HG03442 (cell line): ENCODE measurements at regions not wholly inside any gene's neighbourhood (a gene's known extent, or its start where the extent isn't known, plus 50 kb on each side); places are given as distances from the start of the nearest gene placed in this dataset.

Source experiments
- ATAC-seq: cut with Tn5 transposase; IDR thresholded peaks from one replicate; pipeline ENCODE4 v1.9.1; 2021; ENCODE audit warnings: mild to moderate bottlenecking, moderate library complexity; ENCODE audit not compliant: unreplicated experiment

DNA sequence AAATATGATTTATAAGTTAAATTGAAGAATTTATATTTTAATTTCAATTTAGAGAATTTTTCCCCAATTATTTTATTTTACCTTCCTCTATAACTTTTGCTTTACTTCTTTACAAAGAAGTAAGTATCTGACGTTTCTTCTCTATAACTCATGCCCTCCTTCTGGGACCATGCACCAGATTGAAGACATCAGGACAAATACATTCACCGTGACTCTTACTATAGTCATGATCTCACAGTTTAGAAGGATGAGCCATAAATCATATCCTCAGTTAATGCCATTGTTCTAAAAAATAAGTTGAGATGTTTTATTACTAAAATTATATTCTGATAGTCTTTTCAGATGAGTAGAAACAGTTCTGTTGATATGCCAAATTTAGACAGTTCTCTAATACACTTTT, 279.3 kb downstream of the TMX3 start:
- no peak for ATAC-seq

GRCh38 chr18:68431922-68432198, 283.0 kb downstream of the TMX3 start:
- no peak for ATAC-seq

DNA sequence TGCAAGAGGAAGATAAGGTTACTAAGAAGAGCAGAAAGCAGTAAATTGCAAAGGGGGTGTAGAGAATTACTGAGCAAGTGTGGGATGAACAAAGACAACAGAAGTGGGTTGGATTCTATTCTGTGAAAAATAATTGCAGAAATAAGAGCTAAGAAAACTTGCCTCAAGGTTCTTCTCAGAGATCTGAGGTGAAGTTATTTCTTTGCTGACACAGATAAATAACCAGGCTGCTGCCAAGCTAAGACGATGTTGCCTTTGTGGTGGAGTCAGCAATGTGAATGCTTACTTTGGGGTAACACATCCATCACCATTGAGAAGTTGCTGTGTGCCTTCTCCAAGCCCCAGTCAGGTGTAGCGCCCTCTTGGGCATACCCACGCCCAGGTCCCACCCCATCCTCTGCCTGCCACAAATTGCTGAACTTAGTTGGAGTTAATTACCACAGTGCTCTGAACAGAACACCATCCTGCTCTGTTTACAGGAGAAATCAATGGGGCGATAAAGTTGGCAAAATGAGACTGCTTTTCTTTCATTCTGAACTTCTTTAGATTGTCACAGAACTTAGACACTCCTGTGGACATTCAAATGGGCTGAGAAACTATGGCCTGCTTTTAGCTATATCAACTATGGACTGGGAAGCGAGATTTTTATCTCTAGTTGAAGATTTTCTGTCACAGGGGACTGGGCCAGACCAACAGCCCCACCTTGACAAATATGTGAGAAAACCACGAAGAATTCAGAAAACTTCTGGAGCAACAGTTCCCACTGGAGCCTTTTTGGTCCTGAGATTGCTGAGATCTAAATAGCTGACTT, 283.6 kb downstream of the TMX3 start:
- no peak for ATAC-seq

- ATAC-seq, result no peak
These were observed 285.1 kb downstream of the TMX3 start for GRCh38 chr18:68429841-68430240.

DNA sequence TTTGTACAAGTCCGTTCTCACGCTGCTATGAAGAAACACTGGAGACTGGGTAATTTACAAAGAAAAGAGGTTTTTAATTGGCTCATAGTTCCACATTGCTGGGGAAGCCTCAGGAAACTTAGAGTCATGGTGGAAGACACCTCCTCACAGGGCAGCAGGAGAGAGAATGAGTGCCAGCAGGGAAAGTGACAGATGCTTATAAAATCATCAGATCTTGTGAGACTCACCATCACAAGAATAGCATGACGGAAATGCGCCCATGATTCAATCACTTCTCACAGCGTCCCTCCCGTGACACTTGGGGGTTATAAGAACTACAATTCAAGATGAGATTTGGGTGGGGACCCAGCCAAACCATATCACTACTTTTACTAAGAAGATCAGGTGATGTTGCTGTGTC, 285.8 kb downstream of the TMX3 start:
- ATAC-seq, result no peak

GRCh38 chr18:68428661-68429060, 286.2 kb downstream of the TMX3 start:
- no peak for ATAC-seq

GRCh38 chr18:68427951-68428401, 286.9 kb downstream of the TMX3 start:
- no peak for ATAC-seq

DNA sequence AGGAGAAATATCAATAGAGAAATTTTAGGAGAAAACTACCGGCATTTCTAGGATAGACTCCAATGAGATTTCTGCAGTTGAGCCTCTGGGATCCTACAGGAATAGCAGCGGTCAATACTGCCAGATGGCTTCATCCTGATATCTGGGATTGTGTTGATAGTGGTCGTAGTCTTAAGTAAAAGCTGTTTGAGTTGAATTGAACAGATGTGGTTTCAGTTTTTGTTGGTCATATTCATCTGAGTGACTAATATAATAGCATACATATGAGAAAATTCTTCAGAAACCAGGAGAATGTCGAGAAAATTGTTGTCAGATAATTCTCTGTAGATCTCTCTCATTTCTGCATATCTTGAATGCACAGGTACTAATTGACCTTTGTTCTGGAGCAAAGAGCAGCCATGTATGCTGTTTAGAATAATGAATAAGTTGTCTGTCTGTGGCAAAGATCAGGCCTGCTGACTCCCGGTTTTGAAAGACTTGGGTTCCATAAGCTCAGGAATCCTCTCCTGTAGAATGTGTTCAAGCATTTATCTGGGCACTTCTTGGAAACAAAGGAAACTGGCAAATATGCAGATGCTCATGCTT, 288.1 kb downstream of the TMX3 start:
- no peak for ATAC-seq

GRCh38 chr18:68418881-68419280, 296.0 kb downstream of the TMX3 start:
- ATAC-seq, result no peak

- no peak for ATAC-seq
These were observed 296.6 kb downstream of the TMX3 start for GRCh38 chr18:68418226-68418868.

- ATAC-seq, result no peak
These were observed 297.1 kb downstream of the TMX3 start for GRCh38 chr18:68417826-68418225.

GRCh38 chr18:68417166-68417799, 297.6 kb downstream of the TMX3 start:
- ATAC-seq, result no peak

- ATAC-seq, result no peak
These were observed 300.5 kb downstream of the TMX3 start for GRCh38 chr18:68414407-68414806.

GRCh38 chr18:68409576-68409975, 305.3 kb downstream of the TMX3 start:
- no peak for ATAC-seq

DNA sequence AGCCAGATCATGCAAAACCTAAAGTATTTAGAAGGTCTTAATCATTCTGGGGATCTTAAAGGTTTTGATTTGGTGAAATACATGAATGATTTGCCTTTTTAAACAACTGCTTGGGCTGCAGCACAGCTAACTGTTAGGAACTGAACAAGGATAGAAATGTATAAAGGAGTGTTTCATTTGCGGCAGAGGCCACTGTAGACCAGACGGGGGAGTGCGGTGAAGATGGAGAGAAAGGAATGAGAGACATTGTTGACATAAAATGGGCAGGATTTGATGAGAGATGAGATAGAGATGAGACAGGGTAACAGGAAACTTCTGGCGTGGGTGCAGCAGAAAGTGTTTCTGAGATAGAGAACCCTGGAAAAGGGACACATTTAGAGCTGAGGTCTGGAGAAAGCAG, 308.1 kb downstream of the TMX3 start:
- ATAC-seq, result no peak

DNA sequence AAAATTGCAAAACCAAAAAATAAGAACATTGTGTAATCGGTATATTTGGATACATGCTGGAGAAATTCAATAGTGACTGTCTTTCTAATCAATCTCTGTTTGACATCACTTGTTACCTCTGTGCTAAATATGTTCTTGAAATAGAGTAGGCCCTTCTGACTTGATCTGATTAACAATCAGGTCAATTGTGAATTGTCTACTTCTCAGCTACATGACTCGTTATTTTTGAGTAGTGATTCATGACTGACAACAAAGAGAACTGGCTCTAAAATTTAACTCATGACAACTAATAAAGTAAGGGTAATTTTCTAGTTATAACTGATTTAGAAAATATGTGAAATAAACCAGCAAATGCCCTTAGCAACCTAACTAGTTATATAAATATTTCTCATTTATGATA, 312.1 kb downstream of the TMX3 start:
- no peak for ATAC-seq

DNA sequence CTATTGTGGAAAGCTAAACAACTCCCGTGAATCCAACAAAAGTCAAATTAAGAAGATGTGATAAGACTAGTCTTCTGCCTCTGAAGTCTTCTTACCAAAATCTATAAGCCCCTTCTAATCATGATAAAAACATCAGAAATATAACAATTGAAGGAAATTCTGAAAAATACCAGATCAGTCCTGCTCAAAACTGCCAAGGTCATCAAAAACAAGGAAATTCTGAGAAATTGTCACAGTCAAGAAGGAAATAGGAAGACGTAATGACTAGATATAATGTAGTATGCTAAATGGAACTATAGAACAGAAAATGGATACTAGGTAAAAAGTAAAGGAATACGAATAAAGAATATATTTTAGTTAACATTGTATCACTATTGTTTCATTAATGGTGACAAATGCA, 314.0 kb downstream of the TMX3 start:
- no peak for ATAC-seq

GRCh38 chr18:68399721-68400120, 315.2 kb downstream of the TMX3 start:
- no peak for ATAC-seq

GRCh38 chr18:68397241-68398035, 317.5 kb downstream of the TMX3 start:
- no peak for ATAC-seq

- no peak for ATAC-seq
These were observed 320.2 kb downstream of the TMX3 start for GRCh38 chr18:68394705-68395104.

- no peak for ATAC-seq
These were observed 323.1 kb downstream of the TMX3 start for GRCh38 chr18:68391801-68392200.
